ENCODE measurements at regions not wholly inside any gene's neighbourhood (a gene's known extent, or its start where the extent isn't known, plus 50 kb on each side); places are given as distances from the start of the nearest gene placed in this dataset.

DNA sequence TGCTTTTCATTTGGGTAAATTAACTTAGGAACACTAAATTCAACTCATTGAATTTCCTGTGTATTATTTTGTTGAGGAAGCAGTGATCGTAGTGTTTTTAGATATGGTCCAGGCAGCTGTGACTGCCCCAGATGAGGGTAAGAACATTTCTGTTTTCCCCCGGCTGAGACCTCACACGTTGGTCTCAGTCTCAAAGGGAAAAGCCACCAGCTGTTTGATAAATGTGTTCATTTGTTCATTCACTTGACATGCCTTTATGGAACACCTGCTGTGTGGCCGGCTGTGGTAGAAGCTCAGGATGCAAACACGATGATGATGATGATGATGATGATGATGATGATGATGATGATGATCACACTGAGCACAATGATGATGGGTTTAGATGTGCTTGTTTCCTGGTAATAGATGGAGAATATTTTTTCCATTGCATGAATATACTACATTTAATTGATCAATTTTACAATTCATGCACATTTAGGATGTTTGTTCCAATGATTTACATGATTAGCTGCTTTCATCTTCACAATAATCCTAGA, 125.6 kb upstream of the ZNF32 start:
- no peak for DNase-seq (ENCODE audit: low spot score)
- ATAC-seq = no peak

DNA sequence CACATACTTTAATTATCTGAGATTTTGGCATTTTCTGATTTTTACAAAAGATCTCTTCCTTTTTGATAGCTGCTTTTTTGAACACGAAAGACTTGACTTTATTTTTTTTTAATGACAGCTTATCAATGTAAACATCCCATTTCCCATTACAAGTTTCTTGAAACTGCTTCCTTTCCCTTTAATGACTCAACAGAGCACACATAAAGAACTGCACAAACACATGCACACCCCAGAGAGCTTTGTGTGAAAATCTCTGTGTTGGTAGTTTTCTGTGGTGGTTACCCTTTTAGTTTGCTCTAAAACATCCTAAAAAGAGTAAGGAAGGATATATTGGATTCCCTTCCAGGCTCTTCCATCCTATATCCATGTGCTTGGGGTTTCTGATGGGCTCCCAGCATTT, 125.1 kb upstream of the ZNF32 start:
- ATAC-seq = no peak
- no peak for DNase-seq (ENCODE audit: low spot score)

DNA sequence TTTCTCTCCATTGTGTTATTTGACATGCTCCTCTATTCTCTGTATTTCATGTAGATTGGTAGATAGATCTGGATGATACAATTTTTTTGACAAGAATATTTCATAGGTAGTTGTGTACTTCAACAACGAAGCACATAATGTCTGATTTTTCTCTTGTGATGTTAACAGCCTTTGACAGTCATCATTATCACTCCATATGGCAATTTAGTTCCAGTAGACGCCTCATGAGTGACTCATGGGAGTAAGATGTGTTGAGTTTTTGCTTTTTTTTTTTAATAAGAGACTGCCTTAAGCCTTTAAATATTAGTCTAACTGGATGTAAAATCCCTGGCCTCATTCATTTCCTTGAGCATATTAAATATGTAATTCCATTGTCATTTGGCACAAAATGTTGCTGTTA, 123.5 kb upstream of the ZNF32 start:
- DNase-seq (ENCODE audit: low spot score) (no peak), ATAC-seq (no peak)

DNA sequence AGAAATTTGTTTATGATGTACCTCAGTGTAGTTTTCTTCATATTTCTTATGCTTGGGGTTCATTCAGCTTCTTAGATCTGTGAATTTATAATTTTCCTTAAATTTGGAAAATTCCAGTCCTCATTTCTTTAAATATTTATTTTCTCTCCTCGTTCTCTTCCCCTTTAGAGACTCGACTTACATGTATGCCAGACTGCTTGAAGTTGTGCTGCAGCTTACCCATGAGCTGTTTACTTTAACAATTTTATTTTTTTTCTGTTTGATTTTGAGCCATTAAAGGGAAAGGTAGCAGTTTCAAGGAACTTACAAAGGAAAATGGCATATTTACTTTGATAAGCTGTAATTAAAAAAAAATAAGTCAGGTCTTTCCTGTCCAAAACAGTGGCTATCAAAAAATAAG, 123.0 kb upstream of the ZNF32 start:
- DNase-seq (ENCODE audit: low spot score) (no peak), ATAC-seq (no peak)

DNA sequence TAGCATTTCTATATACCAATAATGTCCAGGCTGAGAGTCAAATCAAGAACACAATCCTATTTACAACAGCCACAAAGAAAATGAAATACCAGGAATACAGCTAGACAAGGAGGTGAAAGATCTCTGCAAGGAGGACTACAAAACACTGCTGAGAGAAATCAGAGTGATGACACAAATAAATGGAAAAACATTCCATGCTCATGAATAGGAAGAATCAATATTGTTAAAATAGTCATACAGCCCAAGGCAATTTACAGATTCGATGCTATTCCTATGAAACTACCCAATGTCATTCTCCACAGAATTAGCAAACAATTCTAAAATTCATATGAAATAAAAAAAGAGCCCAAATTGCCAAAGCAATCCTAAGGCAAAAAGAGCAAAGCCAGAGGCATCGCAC, 116.8 kb upstream of the ZNF32 start:
- DNase-seq (ENCODE audit: low spot score) (no peak), ATAC-seq (no peak)

DNA sequence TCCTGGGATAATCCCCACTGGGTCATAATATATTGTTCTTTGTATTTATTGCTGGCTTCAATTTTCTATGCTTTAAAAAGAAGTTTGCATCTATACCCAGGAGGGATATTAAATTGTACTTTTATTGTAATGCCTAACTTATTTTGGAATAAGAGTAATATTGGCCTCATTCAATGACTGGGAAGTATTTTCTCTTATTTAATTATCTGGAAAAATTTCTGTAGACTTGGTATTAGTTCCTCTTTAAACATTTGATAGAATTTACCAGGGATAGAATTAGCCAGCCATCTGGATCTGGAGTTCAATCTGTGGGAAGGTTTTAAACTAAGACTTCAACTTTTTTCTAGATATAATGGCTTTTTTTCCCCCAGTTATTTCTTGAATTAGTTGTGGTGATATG, 115.2 kb upstream of the ZNF32 start:
- no peak for DNase-seq (ENCODE audit: low spot score)
- no peak for ATAC-seq

DNA sequence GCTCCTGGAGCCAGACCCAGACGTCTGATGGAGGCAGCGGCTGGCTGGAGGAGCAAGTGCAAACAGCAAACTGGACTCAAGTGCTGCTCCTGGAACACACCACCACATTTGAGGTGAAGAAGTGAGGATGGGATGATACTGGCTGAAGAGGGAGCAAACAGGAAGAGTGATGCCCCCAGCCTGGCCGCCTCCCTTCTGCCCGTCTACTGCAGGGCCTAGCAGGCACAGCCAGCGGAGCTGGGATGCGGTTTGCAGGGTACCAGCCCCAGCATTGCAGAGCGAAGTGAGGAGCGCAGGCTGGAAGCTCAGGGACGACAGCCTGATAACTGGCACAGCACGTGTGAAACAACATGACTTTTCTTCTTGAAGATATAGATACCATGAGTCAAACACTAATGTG, 111.8 kb upstream of the ZNF32 start:
- ATAC-seq (no peak), DNase-seq (ENCODE audit: low spot score) (no peak)

DNA sequence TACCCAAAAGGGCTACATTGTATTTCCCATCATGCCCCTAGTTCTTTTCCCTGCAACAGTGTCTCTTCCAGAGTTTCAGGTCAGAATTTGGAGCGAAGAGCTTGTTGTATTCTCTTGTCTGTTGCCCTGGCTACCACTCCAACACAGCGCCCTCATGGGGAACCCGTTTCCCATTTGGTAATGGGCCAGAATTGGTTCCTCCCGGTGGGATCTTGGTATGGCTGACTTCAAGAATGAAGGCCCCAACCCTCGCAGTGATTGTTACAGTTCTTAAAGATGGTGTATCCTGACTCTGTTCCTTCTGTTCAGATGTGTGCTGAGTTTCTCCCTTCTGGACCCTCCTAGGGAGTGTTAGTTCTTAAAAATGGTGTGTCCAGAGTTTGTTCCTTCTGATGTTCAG, 110.5 kb upstream of the ZNF32 start:
- DNase-seq (ENCODE audit: low spot score) (no peak), ATAC-seq (no peak)

DNA sequence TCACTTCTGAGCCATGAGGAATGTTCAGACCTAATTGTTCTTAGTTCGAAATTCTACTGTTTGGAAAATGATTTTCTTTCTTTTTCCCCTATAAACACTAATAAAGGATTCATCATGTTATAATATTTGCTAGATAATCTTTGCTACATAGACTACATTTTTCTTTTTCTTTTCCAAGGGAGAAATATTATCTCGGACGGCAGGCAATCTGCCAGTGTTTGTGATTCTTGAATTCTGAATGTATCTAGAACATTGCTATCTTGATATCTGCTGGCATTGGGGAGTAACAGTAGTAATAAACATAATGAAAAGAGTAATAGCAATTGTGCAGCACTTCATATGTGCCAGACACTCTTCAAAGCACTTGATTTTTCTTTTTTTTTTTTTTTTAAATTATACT, 107.7 kb upstream of the ZNF32 start:
- ATAC-seq (no peak), DNase-seq (ENCODE audit: low spot score) (no peak)

DNA sequence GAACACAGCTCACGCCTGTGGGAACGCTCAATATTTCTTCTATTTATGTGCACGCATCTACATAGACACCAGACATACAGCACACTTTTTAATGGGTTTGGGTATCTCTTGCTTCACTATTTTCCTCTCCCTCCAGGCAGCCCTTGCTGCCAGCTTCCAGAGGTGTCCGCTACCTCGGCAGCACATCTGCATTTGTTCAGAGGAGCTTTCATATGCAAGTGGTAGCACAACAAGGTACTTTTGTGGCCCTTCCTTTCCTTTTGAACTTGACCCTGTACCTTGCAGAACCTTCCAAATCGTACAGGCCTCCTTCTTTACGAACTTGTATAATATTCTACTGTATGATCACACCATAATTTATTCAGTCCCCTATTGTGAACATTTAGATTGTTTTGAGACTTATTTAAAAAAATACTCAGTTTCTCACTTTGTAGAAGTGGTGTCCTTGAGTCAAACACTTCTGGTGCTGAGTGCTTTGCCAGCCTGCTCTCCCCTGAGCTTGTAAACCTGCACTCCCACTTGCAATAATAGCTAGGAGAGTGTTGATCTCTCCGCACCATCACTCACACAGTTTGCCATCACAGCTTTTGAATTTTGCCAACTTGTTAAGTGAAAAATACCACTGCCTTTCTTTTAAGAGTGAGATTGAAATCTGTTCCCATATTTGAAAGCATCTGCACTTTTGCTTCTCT, 106.0 kb upstream of the ZNF32 start:
- no peak for DNase-seq (ENCODE audit: low spot score)
- ATAC-seq = no peak

DNA sequence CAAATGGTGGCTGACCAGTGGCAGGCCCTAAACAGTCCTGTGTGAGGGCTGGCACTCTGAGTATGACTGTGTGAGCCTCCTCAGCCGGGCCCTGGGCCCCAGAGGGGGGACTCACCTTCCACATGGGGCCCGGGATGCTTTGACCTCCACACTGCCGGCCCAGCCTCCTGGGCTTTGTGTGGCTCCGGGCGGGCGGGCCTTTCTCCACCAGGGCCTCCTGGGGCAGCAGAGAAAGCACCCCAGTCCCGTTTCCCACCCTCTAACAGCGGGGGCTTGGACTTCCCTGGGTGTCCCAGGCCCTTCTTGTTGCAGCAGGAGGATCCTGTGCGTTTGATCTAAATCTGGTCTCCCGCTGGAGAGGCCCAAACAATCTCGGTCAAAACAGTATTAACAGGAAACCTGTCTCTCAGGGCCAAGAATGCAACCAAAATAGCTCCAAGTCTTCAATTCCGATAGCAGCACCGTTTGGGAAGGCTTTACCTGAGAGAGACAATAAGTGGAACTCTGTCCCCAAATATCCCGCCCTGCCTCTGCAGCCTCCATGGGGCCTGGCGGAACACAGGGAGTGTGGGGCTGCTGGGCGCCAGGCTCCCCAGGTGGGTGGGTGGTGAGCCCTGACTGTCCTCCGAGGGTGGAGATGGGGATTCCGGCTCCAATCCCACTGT, 104.8 kb upstream of the ZNF32 start:
- ATAC-seq (no peak), DNase-seq (ENCODE audit: low spot score) (no peak)

DNA sequence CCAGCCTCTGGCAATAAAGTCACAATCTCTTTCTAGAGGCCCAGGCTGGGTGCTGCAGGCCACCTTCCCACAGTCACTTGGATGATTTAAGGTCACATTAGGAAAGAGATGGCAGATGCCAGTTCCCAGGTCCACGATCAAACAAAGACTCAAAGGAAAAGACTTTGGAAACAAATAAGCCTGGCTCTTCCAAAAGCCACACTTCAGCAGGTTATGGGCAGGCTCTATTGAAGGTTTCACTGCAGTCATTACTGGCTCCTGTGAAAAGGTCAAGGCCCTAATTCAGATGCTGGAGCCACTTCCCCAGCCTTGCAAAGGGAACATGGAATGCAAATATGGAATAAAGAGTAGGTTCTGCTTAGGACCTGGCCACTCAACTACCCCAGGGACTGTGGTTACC, 104.0 kb upstream of the ZNF32 start:
- peak; percentile 78 for ATAC-seq
- no peak for DNase-seq (ENCODE audit: low spot score)

DNA sequence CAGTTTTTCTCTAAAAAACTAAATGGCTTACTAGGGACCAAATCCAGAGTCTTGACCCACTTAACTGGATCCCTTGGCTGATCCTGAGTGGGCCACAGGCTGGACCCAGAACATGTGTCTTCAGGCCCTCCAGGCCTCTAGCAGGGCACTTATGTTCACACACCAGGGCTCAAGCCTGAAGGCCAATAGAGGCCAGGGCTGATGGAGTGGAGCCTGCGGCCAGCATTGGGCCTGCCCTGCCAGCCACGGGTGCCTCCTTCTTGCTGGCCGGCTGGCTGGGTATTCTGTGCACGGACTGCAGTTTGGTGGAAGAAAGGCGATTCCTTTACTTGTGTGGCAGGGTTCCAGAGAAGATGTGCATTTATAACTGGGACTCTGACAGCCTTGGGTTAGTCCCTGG, 103.0 kb upstream of the ZNF32 start:
- DNase-seq (ENCODE audit: low spot score) = no peak
- ATAC-seq = no peak

DNA sequence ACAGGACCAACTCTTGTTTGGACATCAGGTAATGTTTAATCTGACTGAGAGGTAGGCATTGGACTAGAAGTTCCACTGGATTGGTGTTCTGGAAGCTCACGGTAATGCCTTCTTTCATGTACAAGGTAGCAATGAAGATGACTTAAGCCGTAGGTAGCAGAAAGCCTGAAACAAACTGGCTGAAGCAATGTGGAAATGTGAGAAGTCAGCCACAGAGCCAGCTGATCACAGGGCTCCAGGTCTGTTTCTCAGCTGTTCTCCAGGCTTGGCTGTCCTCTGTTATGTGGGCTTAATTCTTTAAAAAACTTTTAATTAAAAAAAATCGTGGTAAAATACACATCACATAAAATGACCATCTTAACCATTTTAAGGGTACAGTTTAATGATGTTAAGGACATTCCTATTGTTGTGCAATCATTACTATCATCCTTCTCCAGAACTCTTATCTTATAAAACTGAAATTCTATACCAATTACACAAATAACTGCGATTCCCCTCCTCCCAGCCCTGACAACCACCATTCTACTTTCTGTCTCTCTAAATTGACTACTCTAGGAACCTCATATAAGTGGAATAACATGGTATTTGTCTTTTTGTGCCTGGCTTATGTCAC, 101.4 kb upstream of the ZNF32 start:
- DNase-seq (ENCODE audit: low spot score) (no peak), ATAC-seq (peak; percentile 38)

DNA sequence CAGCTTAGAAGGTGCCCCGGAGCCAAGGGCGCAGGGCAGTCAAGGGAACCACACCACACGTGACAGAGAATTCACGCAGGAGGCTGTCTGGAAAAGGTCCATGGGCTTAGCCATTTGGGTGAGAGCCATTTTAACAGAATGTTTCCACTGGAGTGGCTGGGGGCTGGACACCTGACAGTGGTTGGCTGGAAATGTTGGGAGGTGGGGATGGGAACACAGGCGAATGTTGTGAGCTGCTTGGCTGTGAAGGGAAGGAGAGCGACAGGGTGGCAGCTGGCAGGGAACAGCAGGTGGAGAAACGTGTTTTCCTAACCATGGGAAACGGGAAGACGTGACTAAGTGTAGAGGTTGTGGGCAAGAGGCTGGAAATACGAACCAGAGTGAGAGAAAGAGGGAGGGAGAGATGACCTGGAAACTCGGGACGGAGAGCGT, 100.5 kb upstream of the ZNF32 start:
- ATAC-seq (no peak), DNase-seq (ENCODE audit: low spot score) (no peak)

DNA sequence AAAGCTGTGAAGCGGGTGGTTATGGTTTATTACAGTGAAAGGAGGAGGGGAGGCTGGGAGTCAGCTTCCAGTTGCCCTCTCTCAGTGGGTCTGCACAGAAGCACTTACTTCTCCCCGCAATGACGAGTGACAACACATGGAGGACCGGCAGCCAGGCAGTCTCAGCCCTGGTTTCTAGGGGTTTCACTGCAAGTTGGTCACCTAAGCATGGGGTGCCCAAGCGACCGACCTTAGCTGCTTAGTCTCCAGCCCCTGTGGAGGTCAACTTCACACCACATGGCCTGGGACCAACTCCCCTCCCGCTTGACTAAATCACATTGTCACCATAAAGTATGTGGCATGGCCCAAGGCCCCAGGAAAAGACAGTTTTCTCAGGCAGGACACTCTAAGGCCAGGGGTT, 99.9 kb upstream of the ZNF32 start:
- DNase-seq (ENCODE audit: low spot score) (no peak), ATAC-seq (no peak)

DNA sequence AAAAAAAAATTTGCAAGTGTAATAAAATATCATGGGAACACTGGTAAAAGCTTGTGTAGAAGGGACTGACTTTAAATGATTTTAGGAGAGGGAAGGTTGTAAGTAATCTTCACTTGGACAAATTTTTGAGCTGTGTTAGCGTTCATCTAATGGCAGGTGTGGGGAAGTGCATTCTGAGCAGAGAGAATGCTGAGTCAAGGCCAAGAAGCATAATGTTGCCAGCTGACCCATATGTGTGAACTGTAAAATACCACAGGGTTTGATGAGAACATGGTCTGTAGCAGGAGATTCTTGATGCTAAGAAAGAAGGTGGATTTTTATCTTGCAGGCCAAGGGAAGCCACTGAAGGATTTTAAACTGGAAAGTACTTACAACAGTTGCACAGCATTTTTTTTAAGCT, 98.2 kb upstream of the ZNF32 start:
- DNase-seq (ENCODE audit: low spot score) = no peak
- ATAC-seq = no peak

DNA sequence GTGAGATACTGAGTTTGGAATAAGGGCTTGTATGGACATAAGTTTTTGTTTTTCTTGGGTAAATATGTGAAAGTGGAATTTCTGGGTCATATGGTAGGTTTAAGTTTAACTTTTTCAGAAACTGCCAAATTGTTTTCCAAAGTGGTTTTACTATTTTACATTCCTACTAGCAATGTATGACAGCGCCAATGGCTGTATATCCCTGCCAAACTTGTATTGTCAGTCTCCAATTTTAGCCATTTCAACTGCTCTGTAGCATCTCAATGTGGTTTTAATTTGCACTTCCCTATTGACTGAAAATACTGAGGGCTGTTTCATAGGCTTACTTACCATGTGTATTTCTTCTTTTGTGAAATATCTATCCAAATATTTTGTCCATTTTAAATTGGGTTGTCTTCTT, 90.5 kb upstream of the ZNF32 start:
- DNase-seq (ENCODE audit: low spot score) (no peak), ATAC-seq (no peak)

DNA sequence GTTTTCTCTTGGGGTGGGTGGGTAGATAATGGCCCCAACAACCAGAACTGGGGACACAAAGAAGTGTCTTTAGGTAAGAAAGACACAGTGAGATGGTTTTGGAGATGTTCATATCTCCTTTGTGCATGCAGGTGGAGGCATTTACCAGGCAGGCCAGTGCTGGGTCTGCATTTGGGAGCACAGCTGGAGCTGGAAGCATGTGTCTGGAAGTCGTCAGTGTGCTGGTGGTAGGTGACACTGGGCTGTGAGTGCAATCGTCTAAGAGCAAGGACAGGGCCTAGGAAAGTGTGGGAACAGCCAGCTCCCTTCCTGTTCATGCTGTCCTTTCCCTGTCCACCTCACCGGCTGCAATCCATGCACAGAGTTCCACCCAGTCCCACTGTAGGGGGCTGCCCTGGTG, 88.3 kb upstream of the ZNF32 start:
- ATAC-seq (no peak), DNase-seq (ENCODE audit: low spot score) (no peak)

DNA sequence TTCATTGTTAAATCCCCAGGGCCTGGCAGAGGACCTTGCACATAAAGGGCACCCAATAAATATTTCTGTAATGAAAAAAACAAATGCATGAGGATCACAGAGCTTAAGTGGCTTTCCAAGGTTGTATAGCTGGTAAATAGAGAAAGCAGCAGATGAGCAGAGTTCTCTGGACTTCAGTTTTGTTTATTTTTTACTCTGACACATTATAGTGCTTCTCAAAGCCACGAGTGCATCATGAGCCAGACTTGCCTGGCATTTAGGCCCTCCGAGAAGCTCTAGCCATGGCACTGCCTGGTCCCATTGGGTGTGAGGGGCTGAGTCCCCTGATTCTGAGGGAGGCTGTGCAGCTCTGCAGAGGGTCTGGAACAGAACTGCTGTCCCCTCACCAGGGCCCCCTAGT, 87.2 kb upstream of the ZNF32 start:
- DNase-seq (ENCODE audit: low spot score) (no peak), ATAC-seq (no peak)

DNA sequence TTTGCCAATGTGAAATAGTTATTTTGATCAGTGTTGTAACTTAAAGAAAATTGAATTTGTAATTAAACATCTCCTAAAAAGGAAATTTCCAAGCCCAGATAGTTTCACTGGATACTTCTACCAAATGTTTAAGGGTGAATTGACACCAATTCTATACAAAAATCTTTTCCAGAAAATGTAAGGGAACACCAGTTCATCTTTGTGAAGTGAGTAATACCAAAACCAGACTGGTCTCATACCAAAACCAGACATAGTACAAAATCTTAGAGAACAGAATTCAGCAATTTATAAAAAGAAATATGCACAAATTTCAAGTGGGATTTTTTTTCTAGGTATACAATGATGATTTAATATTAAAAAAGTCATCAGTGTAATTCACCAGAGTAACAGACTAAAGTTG, 86.0 kb upstream of the ZNF32 start:
- no peak for DNase-seq (ENCODE audit: low spot score)
- no peak for ATAC-seq

DNA sequence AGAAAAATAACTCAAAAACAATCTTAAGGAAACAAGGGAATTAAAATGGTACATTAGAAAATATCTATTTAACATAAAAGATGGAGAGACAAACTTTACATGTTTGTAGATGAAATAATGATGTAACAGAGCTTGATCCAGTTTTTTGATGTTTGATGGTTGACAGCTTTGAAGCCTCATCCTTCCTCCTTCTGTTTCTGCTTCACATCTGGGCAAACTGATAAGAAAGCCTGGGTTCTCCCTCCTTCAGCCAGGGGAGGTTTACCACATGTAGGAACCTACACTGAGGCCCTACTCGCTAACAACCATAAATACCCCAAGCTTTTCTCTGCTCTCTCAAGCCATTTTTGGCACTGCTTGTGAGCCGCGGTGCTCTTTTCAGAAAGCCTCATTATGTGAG, 82.8 kb upstream of the ZNF32 start:
- ATAC-seq (no peak), DNase-seq (ENCODE audit: low spot score) (no peak)

All from left lobe of liver (tissue), 2 donors.